SKM-1 (cell line): ENCODE measurements at regions not wholly inside any gene's neighbourhood (a gene's known extent, or its start where the extent isn't known, plus 50 kb on each side); places are given as distances from the start of the nearest gene placed in this dataset.
"Not testable (repeated sequence)": the region's sequence is repeated elsewhere in the genome, so short reads cannot be mapped to it uniquely, and the experiment has no call there.

Source experiments
- DNase-seq: peaks from one replicate; lab custom pipeline; 2025; ENCODE audit not compliant: unreplicated experiment; lab: John Stamatoyannopoulos, UW

DNA sequence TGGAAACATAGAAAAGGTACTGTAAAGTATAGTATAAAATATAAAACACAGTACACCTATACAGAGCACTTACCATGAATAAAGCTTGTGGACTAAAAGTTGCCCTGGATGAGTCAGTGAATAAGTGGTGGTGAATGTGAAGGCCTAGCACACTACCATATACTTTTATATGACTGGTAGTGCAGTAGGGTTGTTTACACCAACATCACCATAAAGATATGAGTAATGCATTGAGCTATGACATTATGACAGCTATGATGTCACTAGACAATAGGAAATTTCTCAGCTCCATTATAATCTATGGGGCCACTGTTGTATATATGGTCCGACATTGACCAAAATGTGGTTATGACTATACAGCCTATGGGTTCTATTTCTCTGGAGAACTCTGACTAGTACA is 291.8 kb upstream of the ACTBL2 start:
- DNase-seq, result no peak

DNA sequence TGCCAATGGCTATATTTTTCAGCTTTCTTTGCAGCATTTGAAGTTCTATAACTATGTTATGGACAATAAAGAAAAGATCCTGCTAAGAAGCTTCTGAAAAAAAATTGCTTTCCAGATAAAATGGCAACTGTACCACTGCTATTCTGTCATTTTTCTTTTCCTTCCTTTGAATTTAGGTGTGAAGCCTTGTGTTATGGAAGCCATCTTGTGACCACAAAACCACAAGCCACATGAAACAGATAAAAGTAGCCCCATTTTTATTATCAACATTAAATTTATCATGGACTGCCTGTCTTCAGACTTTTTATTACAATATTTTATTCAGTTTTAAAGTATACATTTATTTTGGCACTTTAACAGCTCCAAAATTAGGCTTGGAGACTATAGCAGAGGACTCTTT is 289.9 kb upstream of the ACTBL2 start:
- DNase-seq, result no peak

DNA sequence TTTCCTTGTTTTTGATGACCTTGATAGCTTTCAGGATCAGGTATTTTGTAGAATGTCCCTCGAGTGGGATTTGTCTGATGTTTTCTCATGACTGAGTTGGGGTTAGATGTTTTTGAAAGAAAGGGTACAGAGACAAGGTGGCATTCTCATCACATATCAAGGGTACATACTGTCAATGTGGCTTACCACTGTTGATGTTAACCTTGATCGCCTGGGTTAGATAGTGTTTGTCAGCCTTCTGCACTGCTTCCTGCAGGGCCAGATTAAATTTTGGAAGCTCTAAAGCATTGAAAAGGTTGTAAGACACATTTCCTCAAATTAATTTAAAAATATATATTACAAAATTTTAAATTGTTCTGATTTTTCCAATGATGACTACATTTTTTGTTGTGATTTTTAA is 287.4 kb upstream of the ACTBL2 start:
- no peak for DNase-seq

GRCh38 chr5:57768745-57769144 is 286.1 kb upstream of the ACTBL2 start:
- no peak for DNase-seq

- no peak for DNase-seq
Measured at GRCh38 chr5:57764479-57765089, 282.0 kb upstream of the ACTBL2 start.

GRCh38 chr5:57761513-57761912 is 278.9 kb upstream of the ACTBL2 start:
- no peak for DNase-seq

GRCh38 chr5:57754616-57755015 is 272.0 kb upstream of the ACTBL2 start:
- DNase-seq, result no peak

DNA sequence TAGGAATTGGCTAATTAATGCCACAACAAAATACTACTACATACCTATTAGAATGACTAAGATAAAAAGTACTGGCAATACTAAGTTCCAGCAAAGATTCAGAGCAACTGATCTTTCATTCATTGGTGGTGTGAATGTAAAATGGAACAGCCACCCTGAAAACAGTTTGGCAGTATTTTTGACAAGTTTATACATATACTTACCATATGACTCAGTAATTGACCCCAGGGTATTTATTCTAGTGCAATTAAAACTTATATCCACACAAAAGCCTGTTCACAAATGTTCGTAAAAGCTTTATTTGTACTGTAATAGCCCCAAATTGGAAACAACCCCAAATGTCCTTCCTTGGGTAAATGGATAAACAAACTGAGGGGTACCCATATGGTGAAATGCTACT is 270.8 kb upstream of the ACTBL2 start:
- no peak for DNase-seq

- no peak for DNase-seq
Measured at GRCh38 chr5:57751710-57752109, 269.1 kb upstream of the ACTBL2 start.

GRCh38 chr5:57750891-57751290 is 268.3 kb upstream of the ACTBL2 start:
- no peak for DNase-seq

DNA sequence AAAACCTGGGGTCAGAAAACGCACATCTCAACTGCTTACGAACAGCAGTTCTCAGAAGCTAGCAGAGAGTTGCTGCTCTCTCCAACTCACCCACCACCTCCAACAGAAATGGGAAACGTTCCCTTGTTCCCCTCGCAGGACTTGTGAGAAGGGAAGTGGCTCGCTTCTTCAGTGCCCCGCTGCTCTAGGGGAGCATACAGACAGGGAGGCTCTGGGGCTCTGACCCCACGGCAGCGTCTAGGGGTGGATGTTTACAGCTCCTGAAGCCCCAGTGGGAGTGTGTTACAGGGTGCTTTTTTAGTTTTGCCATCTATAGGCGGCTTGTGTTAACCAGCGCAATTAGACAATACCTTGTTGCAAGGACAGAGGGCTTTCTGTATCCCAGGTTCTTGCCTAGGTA is 267.7 kb upstream of the ACTBL2 start:
- no peak for DNase-seq

DNA sequence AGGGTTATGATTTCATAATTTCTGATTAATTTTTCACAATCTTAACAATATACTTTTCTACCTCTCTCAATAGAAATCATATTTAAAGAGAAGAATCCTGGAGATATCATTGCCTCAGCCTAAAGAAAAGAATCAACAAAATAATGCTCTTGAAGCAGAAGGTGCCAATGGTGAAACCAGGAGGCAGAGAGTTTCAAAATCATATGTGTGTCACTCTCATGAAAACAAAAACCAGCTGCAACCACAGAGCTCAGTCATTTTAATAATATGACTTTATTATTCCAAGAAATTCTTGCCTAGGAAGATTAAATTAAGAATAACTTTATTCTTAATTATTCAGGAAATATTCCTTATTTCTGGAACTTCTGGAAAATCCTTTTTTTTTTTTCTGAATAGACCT is 266.8 kb upstream of the ACTBL2 start:
- no peak for DNase-seq

DNA sequence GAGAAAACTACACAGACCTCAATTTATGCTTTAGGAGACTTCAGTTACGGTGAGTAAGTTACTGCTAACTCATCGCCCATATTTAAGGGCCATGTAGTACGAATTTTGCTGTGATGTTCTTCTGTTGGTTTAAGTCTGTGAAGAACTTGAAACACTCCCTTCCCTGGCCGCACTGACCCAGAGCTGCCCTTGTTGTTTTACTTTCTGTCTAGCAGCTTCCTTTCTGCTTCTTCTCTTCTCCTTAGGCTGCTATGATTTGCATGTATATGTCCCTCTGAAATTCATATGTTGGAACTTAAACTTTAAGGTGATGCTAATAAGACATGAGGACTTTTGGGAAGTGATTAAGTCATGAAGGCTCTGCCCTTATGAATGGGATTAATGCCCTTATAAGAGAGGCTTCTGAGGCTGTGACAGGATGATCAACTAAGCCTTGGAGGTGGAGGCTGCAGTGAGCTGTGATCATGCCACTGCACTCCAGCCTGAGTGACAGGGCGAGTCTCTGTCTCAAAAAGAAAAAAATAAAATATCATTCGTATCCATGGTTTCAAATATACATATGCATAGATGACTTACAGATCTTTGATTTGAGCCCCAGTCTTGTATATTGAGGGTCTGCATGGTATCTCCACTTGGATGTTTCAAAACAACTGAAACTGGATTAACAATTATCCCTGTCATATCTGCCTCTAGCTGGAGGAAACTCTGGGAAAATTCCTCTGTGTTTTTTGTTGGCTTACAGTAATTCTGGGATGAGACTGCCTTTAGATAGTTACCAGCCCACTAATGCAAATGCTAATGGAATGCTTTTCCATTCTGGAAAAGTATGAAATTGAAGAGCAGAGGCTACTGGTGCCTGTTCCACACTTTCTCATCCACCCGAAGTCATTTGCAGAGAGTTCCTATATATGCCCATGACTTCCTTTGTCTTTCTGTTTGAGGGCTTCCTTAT is 263.4 kb upstream of the ACTBL2 start:
- DNase-seq, result no peak

DNA sequence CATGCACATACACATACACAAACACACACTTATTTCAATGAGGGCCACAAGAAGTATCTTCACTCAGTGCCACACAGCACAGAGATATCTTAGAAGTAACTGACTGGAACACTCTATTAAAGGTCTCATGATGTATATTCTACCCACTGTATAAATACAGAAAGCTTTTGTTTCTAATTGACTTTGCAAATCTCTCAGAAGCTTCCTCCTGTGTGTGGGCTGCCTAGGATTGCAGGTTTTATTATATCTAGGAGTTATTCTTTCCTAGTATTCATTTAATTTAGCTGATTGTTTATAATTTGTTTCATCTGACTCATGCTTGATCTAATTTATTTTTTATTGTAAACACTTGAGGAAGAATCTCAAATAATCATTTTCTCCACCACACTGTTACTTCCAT is 262.4 kb upstream of the ACTBL2 start:
- DNase-seq, result no peak

DNA sequence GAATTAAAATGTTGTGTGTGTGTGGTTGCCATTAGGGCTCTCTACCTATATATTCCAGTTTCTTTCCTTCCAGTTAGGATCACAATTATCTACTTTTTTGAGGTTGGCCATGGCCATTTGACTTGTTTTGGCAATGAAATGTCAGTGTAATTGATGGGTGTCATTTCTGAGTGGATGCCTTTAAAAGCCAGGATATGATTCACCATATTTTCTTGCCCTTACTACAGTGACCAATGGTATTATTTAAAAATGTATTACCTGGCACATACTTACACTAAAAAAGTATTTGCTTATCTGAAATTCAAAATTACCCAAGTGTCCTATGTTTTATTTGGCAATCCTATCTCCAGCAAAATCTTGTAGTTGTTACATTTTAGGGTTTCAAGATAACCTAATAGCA is 258.7 kb upstream of the ACTBL2 start:
- no peak for DNase-seq

DNA sequence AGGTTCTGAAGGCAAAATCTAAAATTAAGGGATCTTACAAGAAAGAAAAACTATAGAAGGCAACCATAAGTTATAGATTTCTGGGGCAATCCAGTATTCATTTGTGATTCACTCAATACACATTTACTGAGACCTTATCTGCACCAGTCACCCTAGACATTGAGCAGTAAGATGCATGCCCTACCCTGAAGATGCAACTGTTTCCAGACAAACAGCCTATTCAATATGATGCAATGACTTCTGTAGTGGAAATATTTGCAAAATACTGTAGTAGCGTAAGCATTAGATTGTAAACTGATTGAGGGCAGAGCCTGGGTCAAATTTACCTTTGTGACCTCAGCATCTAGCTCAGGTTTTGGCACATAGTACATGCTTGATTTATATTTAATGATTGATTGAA is 256.2 kb upstream of the ACTBL2 start:
- DNase-seq, result no peak

- no peak for DNase-seq
Measured at GRCh38 chr5:57738301-57738700, 255.7 kb upstream of the ACTBL2 start.

DNA sequence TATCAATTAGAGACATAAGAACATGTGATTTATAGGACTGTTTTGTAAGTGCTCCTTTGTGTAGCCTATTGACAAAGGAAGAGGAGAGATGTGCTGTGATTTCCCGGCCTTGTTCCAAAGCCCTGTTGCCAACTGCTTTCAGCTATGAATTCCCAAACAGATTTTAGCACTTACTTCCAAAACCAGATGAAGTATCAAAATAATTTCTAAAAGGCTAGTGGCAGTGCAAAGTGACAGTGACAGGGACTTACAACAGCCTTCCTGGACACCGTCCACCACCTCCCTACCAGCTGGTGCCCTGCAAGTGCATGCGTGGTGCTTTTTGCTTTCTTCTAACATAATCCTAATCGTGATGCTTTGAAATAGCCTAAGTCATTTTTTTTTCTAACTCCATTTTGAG is 254.1 kb upstream of the ACTBL2 start:
- no peak for DNase-seq

DNA sequence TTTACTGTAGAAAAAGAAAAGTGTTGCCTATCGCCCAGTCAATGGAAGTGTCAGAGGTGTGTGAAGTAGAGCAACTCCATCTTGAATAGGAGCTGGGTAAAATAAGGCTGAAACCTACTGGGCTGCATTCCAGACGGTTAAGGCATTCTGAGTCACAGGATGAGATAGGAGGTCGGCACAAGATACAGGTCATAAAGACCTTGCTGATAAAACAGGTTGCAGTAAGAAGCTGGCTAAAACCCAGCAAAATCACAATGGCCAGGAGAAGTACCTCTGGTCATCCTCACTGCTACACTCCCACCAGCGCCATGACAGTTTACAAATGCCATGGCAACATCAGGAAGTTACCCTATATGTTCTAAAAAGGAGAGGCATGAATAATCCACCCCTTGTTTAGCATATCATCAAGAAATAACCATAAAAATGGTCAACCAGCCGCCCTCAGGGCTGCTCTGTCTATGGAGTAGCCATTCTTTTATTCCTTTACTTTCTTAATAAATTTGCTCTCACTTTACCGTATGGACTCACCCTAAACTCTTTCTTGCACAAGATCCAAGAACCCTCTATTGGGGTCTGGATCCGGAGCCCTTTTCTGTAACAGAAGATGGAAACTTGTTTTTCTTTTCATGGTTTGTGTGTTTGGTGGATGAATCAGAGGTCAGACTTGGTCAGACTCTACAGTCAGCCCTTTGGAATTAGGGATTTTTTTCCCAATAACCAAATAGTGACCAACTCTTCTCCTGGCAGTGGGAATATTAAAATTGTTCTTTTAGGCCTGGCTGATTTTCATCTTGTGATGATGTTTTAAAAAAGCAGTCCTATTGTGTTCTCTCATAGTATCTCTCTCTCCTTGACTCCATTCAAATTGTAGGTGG is 252.9 kb upstream of the ACTBL2 start:
- not testable (repeated sequence) for DNase-seq

DNA sequence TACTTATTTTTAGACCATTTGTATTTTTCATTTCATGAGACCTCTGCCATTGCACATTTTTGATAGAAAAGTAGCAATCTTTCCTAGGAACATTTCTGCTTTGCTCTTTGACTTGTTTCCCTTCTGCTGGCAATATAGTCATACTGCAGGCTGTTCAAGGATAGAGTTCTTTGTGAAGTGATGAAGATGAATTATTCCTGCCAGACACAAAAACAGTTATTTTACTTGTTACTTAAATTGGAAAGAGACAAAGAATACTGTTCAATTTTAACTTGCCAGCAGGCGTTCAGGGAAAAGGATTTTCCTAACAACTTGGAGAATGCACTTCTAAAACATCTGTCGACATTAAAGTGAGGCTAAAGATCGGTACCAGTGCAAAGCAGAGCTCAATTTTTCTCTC is 251.7 kb upstream of the ACTBL2 start:
- no peak for DNase-seq

DNA sequence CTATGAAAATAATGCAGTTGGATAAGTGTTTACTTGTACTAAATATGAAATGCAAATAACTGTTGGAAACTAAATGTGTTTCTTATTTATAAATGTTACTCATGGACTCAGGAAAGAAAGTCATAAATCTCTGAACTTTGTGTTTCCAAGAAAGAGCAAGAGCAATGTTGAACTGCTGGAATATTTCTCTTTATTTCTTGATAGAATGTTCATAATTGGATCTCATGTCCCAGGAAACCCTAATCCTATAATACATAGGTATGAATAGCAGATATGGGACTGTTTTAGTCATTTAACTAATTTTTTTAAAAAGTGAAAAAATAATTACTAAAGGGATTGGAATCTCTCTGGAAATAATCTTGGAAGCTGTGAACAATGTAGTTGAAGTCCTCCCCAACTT is 245.0 kb upstream of the ACTBL2 start:
- DNase-seq, result no peak
